ENCODE measurements at regions not wholly inside any gene's neighbourhood (a gene's known extent, or its start where the extent isn't known, plus 50 kb on each side); places are given as distances from the start of the nearest gene placed in this dataset.

GRCh38 chr5:67294266-67294938, 97.8 kb upstream of the CD180 start:
- no peak overlapping the region for H3K4me3 ChIP-seq
- H3K27ac ChIP-seq: no peak overlapping the region

DNA sequence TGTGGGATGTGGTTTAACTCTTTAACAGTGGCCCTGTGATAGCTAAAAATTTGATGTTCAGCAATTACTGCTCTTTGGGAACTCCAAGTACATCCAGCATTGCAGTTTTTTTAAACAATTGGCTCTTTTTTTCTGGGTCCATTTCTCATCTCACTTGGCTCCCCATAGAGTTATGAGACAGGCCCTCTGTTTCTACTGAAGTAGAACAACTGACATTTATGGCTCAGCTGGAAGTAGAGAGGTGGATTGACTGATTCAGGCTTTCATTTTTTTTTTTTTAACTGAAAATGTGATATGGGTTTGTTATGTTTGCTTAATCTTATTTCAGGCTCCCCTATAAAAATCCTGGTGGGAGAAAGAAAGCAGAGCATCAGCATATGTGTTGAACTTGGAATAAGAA, 96.6 kb upstream of the CD180 start:
- Histone ChIP-seq H3K27ac (no peak overlapping the region), H3K4me3 (no peak overlapping the region)

GRCh38 chr5:67292201-67292940, 95.8 kb upstream of the CD180 start:
- Histone ChIP-seq H3K4me3 (no peak overlapping the region), H3K27ac (no peak overlapping the region)

DNA sequence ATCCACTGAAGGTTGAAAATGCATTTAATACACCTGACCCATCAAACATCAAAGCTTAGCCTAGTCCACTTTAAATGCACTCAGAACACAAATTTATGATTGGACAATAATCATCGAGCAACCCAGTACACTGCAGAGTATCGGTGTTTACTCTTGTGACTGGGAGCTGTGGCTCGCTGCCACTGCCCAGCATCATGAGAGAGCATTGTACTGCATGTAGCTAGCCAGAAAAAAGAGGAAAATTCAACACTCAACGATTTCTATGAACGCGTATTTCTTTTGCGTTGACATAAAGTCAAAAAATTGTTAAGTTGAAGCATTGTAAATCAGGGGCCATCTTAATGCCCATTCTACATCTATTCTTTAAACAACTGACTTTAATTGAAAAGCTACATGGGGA, 95.1 kb upstream of the CD180 start:
- H3K27ac ChIP-seq: no peak overlapping the region
- H3K4me3 ChIP-seq: no peak overlapping the region

GRCh38 chr5:67291066-67291465, 94.5 kb upstream of the CD180 start:
- Histone ChIP-seq H3K27ac (no peak overlapping the region), H3K4me3 (no peak overlapping the region)

DNA sequence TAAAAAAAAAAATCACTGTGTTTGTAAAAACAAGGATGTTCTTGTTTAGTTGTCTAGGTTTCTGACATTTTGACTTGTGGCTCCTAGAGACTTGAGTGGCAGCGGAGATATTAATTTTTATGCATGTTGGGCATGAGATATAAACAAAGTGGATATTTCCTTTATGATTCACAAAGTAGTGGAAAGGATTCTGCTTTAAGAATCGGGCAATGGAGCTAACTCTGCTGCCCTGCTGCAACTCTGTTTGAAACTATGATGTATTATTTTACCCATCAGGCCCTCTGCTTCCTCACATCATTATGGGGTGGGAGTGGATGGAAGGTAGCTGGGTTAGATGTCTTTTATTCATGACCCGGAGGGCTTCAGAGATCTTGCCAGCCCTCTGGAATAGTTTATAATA, 94.1 kb upstream of the CD180 start:
- Histone ChIP-seq H3K4me3 (no peak overlapping the region), H3K27ac (no peak overlapping the region)

DNA sequence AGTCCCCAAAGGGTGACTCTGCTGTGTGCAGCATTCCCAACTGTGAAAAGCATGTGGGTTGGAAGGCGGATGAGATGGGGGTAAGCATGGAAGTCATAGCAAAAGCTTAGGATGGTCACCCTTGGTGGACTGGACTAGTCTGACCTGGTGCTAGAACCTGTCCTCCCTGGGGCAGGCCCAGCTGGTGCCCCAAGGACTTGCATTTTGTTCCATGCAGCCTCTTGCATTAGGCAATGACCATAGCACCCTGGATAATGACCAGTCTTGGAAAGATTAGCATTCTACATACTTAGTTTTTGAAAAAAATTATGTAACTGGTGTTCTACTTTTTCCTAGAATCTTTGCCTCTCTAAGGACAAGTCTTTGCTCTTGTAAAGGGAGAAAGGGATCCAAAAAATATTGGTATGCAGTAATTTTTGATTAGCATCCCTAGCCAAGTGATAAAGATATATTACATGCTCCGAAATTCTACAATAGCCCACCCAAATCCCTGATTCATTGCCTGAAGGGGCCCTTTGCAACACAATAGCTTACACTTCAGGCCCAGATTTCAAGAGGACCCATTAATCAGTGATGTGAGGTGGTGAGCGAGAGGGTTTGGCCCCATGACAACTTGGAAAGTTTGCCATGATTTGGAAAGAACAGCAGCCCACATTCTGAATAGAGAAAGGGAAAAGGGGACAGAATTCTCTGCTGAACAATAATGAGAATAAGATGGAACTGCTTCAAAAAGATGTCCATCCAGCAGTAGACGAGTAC, 93.3 kb upstream of the CD180 start:
- Histone ChIP-seq H3K4me3 (no peak overlapping the region), H3K27ac (peak overlapping the region in 2 of 21 experiments; percentile 35 to 36)

GRCh38 chr5:67287510-67288268, 91.1 kb upstream of the CD180 start:
- no peak overlapping the region for H3K4me3 ChIP-seq
- H3K27ac ChIP-seq: peak overlapping the region in 4 of 21 experiments; percentile 4 to 70 (median 37)

DNA sequence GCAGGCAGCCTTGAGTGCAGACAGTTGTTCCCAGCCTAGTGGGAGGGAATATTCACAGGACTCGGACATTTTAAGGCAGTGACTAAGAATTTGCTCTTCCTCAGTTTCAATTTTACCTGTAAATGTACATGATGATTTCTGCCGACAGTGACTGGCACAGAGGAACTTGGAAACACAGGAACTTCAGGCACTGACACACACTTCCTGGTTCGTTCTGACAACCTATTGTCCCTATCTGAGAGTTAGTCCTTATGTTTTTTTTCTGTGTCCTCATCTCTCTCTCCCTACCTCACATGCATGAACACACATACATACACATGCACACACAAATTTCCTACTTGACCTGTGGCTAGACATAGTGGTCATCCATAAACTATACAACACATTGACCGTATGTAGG, 89.4 kb upstream of the CD180 start:
- no peak overlapping the region for H3K27ac ChIP-seq

DNA sequence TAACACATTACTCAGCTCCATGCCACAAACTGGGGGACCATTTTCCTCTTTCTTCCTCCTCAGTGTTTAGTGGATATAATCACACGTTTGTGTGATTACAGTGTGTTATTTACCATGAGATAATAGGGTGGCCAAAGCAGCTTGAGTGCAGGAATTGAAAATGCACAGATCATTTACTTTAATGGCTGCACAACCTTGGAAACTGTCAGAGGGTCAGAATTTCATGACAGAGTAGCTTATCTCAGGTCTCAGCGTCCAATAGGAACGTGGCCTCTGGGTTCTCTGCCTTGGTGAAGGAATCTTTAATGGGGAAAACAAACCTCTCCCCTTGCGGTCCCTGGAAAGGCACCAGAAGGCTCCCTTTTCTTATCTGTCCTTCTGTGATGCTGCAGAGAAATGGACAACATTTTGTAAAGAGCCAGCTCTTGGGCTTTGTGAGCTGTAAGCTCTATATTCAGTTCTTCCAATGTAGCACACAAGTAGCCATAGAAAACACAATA, 87.4 kb upstream of the CD180 start:
- Histone ChIP-seq H3K4me3 (no peak overlapping the region), H3K27ac (no peak overlapping the region)

More for the DNA sequence above, 89.4 kb upstream of the CD180 start:
- H3K4me3 ChIP-seq: no peak overlapping the region

DNA sequence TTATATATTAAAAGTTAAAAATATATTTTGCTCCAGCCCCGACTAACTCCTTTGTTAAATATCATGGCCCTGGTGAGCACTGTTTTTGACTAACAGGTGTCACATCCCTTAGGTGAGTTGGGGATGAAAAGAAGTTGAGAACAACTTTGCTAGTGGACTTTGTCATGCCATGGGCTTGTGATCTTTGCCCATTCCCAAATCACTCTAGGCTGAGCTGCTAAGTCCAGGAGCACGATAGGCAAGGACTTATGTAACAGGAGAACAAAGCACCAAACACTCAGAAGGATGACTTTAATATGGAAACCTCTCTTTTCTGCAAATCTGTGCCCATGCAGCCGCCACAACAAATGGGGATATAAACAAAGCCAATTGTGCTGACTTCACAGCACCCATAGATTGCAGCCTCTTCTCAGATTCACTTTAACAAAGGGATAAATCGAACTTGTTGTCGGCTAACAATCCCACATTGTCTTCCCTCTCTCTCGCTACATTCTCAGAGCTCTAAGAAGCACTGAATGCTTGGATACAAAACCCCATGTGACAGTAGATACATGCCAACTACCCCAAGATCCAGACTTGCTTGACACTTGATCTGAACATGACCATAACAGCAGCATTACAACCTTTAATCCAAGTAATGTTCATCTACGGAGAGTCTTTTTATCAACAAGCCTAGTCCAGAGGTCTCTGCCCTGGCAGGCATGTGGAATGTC, 86.8 kb upstream of the CD180 start:
- Histone ChIP-seq H3K4me3 (no peak overlapping the region), H3K27ac (no peak overlapping the region)

- H3K27ac ChIP-seq: no peak overlapping the region
- no peak overlapping the region for H3K4me3 ChIP-seq
Measured at GRCh38 chr5:67281874-67282273, 85.3 kb upstream of the CD180 start.

DNA sequence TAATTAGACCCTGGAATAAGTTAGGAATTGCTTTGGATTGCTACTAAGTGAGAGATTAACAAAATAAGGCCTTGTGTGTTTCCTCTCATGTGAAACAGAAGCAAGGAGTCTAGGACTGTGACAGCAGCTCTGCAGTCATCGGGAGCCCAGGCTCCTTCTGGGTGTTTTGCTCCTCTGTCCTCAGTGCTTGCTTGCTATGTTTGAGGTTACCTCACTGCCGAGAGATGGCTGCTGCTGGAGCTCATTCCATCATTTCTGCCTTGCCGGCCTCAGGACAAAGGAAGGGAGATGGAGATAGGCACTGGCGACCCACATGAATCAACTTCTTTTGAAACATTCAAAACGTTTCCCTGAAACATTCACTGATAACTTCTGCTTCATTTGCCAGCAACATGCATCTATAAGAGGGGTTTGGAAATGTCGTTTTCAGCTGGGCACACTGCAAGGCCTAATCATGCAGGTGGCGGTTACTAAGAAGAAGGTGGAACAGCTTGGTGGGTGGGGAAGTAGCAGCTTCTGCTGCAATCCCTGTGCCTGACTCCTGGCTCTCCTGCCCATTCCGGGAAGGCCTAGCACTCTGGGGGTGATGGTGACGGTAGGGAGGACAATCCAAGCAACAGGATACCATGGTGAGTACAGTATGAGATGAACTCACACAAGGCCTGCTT, 77.2 kb upstream of the CD180 start:
- H3K27ac ChIP-seq: no peak overlapping the region
- no peak overlapping the region for H3K4me3 ChIP-seq

DNA sequence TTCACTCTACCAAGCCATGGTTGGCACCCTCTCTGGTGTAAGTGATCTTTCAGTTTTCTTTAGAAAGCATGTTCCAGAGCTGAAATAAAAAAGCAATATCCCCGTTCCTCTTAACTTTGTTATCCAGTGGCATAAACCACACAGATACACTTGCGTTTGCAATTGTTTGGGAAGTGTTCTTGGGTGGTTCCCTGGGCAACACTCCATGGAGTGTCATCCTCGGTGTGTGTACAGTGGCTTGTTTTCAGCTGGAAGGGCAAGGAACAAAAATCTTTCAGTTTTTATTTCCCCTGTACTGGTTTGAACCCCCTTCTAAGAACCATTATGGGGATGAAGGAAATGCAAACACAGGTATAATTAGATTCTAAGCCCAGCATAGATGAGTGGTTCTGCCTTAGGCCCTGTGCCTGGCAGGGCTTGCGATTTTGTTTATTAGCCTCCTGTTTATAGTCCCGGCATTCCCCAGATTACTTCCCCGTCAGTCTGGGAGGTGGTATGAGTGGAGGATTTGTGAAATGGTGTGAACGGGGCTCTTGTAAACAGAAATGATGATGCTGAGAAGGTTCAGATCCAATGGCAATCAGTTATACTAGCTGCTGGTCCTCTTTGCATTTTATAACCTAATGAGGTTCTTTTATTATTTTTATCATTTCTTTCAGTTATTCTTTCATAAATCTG, 76.0 kb upstream of the CD180 start:
- Histone ChIP-seq H3K27ac (no peak overlapping the region), H3K4me3 (no peak overlapping the region)

- Histone ChIP-seq H3K4me3 (no peak overlapping the region), H3K27ac (peak overlapping the region in 15 of 21 experiments; percentile 26 to 89 (median 62))
Measured at GRCh38 chr5:67268231-67269021, 71.8 kb upstream of the CD180 start.

DNA sequence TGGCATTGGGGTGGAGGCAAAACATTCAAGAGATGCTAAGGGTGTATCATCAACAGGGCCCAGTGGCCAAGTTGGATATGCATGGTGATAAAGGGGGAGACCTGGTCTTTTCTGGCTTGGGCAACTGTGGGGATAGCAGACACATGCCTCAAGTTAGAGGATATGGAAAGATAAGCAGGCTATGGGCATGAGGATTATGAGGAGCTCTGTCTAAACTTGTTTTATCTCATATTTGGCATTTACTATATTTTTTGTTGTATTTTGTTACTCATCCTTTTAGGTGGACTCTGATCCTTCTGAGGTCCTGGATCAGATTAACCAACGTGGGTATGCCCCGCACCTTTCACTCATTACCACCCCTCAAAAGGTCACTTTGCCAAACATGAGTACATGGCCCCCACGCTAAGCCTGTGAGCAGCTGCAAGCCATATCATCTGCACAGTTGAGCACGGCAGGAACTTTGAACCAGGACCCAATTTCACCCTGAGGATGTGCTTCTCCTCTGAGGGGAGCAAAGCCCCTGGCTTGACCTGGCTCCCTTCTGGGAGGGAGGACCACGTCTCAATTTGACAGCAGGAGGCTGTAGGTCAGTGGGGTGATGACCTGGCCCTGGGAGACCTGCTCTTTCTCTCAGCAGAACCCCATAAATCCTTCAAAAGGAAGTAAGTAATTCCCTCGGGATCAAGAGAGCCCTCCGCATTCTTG, 71.1 kb upstream of the CD180 start:
- Histone ChIP-seq H3K27ac (peak overlapping the region in 14 of 21 experiments; percentile 4 to 89 (median 64)), H3K4me3 (no peak overlapping the region)

All from skin epidermis (tissue), 12 donors.